NCI-H2107 (cell line): ENCODE measurements at regions not wholly inside any gene's neighbourhood (a gene's known extent, or its start where the extent isn't known, plus 50 kb on each side); places are given as distances from the start of the nearest gene placed in this dataset.

ENCODE experiments used
- DNase-seq: peaks from one replicate; lab custom pipeline; 2025; lab: John Stamatoyannopoulos, UW

- DNase-seq, result no peak
Measured at GRCh38 chr11:116557282-116557681, 215.5 kb downstream of the BUD13 start.

DNA sequence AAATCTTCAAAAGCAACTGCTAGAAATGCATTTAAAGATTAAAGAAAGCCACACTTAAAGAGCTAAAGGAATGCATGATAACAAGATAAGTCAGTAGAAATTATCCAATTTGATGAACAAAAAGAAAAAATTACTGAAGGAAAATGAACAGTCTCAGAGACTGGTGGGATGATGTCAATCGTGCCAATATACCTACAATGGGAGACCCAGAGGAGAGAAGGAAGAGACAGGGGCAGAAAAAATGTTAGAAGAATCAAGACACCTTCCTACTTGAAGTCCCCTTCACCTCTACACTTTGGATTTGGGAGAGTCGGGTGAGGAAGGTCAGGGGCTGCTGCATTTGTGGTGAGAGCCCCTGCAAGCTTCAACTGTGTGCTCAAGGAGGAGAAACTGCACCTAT, 216.3 kb downstream of the BUD13 start:
- no peak for DNase-seq

DNA sequence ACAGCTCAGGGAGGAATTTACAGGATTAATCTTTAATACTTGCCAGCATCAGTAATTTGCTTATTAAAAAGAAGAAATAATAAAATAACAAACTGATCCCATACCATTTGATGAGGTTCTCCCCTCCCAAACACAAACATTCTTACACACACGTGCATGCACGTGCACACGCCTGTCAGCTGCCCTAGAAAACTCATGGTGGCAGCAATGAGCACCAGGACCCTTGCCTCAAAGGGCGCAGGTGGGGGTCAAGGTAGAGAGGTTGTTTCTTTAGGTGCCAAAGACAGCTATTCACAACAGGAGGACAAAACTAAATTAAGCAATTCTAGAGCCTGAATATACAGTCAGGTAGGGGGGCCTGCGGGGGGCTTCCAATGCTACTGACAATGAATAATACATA, 219.3 kb downstream of the BUD13 start:
- no peak for DNase-seq

- DNase-seq, result no peak
Measured at GRCh38 chr11:116551576-116551975, 221.2 kb downstream of the BUD13 start.

DNA sequence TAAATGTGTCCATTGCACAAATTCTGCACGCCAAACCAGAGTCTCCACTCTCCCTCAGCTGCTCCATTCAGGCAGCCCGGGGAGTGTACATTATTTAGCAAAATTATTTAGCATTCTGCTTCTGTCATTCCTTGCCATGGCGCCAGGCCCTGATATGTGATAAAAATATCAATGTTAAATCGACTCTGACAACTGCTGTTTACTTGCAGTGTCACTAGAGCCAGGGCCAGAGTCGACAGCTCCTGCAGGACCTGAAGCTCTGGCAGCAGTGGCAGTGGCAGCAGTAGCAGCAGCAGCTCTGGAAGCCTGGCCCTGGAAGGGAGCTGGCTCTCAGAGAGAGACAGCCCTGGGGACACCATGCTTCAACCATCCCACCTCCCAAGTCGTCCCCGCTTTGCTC, 224.5 kb downstream of the BUD13 start:
- DNase-seq, result no peak

DNA sequence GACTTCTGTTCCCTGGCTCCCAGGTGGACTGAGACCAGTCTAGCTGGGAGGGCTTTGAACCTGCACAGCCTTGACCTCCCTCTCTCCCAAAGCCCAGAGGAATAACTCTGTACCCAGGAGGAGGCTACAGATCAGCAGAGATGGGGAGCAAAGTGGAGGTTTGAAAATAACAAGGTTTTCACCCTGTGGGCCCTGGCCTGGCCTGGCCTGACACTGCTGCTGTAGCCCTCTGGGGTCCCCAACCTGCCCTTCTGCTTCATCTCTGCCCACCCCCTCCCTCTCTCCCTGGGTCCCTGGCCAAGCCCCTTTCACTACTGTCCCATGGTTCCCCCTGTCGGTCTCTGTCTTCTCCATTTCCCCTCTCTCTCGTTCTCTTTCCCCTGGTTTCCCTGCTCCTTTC, 225.2 kb downstream of the BUD13 start:
- DNase-seq, result no peak

- no peak for DNase-seq
Measured at GRCh38 chr11:116545912-116546311, 226.9 kb downstream of the BUD13 start.

DNA sequence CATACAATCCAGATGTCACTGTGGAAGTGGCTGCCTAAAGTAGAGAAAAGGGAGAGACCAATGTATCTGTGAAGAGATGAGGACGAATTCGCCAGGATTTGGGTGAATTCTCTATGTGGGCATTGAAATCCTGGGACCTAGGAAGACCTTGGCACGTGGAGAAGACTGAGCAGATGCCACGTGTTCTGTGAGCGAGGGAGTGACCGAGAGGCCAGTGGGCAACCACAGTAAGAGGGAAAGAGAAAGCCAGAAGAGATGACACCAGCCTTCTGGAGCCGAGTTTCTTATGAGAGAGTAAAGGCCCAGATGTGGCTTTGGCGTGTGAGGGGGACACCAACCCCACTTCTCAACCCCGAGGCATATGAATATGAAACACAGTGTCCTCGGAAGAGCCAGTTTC, 228.1 kb downstream of the BUD13 start:
- no peak for DNase-seq

- DNase-seq, result no peak
Measured at GRCh38 chr11:116543911-116544475, 228.8 kb downstream of the BUD13 start.

DNA sequence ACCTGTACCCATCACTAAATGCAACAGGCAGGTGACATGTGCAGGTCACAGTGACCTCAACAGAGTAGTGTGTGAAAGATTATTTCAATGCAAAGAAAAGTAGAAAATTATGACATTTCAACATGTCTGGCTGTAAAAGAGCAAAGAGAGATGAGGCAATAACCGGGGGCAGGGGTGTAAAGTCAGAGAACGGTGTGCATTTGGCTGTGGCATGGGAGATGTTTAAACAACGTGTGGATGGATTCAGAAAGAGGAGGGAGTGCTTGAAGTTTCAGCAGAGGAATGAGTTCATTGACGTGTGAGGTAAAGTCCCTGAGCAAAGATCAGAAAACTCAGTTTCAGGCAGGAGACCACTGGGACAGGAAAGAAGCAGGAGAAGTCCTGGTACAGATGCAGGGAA, 229.7 kb downstream of the BUD13 start:
- DNase-seq, result no peak

GRCh38 chr11:116542406-116542805, 230.4 kb downstream of the BUD13 start:
- DNase-seq, result no peak

- DNase-seq, result no peak
Measured at GRCh38 chr11:116541460-116541859, 231.3 kb downstream of the BUD13 start.

GRCh38 chr11:116540645-116541304, 232.0 kb downstream of the BUD13 start:
- DNase-seq, result no peak

GRCh38 chr11:116539836-116540418, 232.9 kb downstream of the BUD13 start:
- no peak for DNase-seq

DNA sequence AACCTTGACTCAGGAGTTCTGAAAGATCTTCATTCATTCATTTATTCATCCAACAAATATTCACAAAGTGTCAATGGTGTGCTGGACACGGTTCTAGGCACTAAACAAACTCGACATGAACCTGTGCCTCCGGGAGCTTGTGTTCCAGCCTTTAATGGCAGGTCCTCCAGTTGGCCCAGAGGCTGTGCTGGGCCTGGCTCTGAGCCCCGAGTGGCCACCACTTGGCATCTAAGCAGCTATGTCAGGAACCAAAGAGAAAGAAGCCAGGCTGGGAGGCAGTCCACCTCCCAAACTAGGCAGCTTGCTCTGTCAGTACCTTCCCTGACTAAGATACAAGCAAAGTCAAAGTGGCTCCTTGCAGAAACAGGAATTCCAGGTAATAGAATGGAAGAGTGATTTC, 233.6 kb downstream of the BUD13 start:
- no peak for DNase-seq

GRCh38 chr11:116538677-116539076, 234.1 kb downstream of the BUD13 start:
- no peak for DNase-seq

GRCh38 chr11:116537709-116538108, 235.1 kb downstream of the BUD13 start:
- DNase-seq, result no peak

- no peak for DNase-seq
Measured at GRCh38 chr11:116537121-116537520, 235.7 kb downstream of the BUD13 start.

DNA sequence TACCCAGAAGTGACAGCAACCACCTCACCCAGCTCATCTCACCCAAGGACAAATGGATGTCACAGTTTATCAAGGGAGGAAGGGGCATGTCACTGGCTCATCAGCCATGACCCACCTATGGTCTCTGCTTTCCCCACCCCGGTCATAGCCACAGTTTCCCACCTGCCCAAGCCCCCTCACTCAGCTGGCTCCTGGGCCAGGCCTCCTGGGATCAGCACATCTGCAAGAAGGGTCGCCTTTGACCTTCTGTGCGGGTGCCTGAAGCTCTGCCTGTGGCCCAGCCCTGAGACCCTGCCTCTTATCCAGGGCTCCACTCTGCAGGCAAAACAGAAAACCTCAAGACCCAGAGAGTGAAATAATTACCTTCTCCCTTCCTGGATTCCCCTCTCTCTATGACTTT, 236.4 kb downstream of the BUD13 start:
- DNase-seq, result no peak

DNA sequence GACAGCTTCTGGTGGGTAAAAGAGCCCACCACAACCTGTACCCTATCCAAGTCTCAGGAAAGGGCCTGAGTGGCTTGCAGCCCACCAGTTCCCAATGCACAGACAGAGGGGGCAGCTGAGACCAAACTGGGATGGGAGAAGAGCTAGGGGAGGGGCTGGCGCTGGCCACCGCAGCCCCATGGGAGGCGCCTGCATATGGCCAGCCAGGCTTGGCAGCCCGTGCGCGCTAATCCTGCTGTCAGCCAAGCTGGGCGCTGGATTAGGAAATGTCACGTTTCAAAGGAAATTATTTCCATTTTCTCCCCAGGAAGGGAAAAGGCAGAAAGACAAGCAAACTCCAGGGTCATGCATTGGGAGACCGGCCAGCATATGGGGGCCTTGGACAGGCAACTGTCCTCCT, 236.8 kb downstream of the BUD13 start:
- no peak for DNase-seq

- DNase-seq, result no peak
Measured at GRCh38 chr11:116535120-116535519, 237.7 kb downstream of the BUD13 start.

DNA sequence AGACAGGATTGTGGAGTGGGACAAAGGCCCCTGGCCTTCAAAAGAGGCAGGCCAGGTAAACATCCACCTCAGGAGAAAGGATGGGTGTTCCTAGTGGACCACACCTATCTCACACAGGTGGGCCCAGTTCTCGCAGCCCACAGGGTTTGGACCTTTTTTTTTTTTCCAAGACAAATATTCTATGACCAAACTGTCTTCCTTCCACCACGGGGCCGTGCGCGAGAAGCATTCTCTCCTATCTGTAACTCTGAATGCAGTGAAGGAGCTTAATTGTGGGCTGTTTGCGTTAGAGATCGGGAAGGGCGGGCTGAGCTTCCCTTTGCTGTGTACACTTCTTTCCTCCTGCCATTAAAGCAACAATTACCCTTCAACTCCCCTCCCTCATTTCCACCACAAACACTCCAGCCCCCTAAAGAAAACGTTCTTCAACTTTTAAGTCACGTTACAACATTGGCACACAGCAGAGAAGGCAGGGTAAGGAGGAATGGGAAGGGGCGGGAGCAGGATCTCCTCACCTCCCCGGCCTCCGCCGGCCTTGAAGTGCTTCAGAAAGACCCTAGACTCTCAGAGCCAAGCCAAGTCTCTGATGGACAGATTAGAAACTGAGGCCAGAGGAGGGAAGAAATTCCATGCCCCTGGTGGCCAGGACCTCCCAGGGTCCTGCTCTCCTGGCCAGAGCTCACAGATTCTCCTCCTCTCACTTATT, 238.4 kb downstream of the BUD13 start:
- DNase-seq, result no peak

- no peak for DNase-seq
Measured at GRCh38 chr11:116533186-116533825, 239.5 kb downstream of the BUD13 start.
